ENCODE measurements at regions not wholly inside any gene's neighbourhood (a gene's known extent, or its start where the extent isn't known, plus 50 kb on each side); places are given as distances from the start of the nearest gene placed in this dataset.

GRCh38 chr1:102640312-102640711 is 468.0 kb downstream of the COL11A1 start:
- TF ChIP-seq NFE2L2 (IDR thresholded peaks at IDR 0.05; ENCODE audit: low read depth, low read length) = no peak
- TF ChIP-seq, protein P1, sequence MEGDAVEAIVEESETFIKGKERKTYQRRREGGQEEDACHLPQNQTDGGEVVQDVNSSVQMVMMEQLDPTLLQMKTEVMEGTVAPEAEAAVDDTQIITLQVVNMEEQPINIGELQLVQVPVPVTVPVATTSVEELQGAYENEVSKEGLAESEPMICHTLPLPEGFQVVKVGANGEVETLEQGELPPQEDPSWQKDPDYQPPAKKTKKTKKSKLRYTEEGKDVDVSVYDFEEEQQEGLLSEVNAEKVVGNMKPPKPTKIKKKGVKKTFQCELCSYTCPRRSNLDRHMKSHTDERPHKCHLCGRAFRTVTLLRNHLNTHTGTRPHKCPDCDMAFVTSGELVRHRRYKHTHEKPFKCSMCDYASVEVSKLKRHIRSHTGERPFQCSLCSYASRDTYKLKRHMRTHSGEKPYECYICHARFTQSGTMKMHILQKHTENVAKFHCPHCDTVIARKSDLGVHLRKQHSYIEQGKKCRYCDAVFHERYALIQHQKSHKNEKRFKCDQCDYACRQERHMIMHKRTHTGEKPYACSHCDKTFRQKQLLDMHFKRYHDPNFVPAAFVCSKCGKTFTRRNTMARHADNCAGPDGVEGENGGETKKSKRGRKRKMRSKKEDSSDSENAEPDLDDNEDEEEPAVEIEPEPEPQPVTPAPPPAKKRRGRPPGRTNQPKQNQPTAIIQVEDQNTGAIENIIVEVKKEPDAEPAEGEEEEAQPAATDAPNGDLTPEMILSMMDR (conservative IDR thresholded peaks at IDR 0.05; ENCODE audit: low read depth, low read length) = no peak
- TF ChIP-seq POLR2A (IDR thresholded peaks at IDR 0.05; ENCODE audit: low read depth, low read length) = no peak
- no peak for TF ChIP-seq RAD21 (IDR thresholded peaks at IDR 0.05; ENCODE audit: low read length)
- TF ChIP-seq CHD1 (IDR thresholded peaks at IDR 0.05; ENCODE audit: low read depth, low read length) = no peak
- TF ChIP-seq MAFK (IDR thresholded peaks at IDR 0.05; ENCODE audit: low read depth, low read length) = peak; percentile 58
- TF ChIP-seq, protein P2, sequence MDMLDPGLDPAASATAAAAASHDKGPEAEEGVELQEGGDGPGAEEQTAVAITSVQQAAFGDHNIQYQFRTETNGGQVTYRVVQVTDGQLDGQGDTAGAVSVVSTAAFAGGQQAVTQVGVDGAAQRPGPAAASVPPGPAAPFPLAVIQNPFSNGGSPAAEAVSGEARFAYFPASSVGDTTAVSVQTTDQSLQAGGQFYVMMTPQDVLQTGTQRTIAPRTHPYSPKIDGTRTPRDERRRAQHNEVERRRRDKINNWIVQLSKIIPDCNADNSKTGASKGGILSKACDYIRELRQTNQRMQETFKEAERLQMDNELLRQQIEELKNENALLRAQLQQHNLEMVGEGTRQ (IDR thresholded peaks at IDR 0.05; ENCODE audit: low read depth, low read length) = no peak
- TF ChIP-seq RCOR1 (IDR thresholded peaks at IDR 0.05; ENCODE audit: insufficient replicate concordance, low read length) = no peak
- no peak for TF ChIP-seq FOS (IDR thresholded peaks at IDR 0.05; ENCODE audit: low read depth, low read length)
- TF ChIP-seq MAZ (IDR thresholded peaks at IDR 0.05; ENCODE audit: borderline replicate concordance, low read depth, low read length) = no peak
- TF ChIP-seq, protein P3, sequence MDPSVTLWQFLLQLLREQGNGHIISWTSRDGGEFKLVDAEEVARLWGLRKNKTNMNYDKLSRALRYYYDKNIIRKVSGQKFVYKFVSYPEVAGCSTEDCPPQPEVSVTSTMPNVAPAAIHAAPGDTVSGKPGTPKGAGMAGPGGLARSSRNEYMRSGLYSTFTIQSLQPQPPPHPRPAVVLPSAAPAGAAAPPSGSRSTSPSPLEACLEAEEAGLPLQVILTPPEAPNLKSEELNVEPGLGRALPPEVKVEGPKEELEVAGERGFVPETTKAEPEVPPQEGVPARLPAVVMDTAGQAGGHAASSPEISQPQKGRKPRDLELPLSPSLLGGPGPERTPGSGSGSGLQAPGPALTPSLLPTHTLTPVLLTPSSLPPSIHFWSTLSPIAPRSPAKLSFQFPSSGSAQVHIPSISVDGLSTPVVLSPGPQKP (IDR thresholded peaks at IDR 0.05; ENCODE audit: borderline replicate concordance, low read depth, low read length) = no peak
- no peak for TF ChIP-seq MXI1 (IDR thresholded peaks at IDR 0.05; ENCODE audit: borderline replicate concordance, low read depth, low read length)
- no peak for TF ChIP-seq RFX5 (IDR thresholded peaks at IDR 0.05; ENCODE audit: low read depth, low read length)
